WTC11 (cell line): ENCODE measurements at regions not wholly inside any gene's neighbourhood (a gene's known extent, or its start where the extent isn't known, plus 50 kb on each side); places are given as distances from the start of the nearest gene placed in this dataset.

ENCODE experiments used
- ATAC-seq: fragments of 200-7000 bp; cut with Tn5 transposase; 2 replicates; pipeline ENCODE4 v1.10.0; 2021; ENCODE audit warnings: mild to moderate bottlenecking, moderate library complexity
- CTCF ChIA-PET: fragments of 300-600 bp; sonication (Branson Sonifier 250); formaldehyde crosslinking; loops from one replicate; lab custom pipeline; 2021; ENCODE audit warnings: antibody characterized with exemption; lab: Charles Lee
- POLR2A ChIA-PET: fragments of 350-600 bp; sonication (Branson Sonifier 250); formaldehyde crosslinking; loops from one replicate; lab custom pipeline; 2021; ENCODE audit warnings: antibody characterized with exemption; lab: Charles Lee
- DNase-seq: peaks from one replicate; pipeline ENCODE4 v3.0.0; 2021; ENCODE audit warnings: low spot score
- H3K27ac Mint-ChIP-seq: 2 replicates; pipeline ENCODE4 v1.8.0; 2021; ENCODE audit warnings: mixed read lengths
- H3K27me3 Mint-ChIP-seq: 2 replicates; pipeline ENCODE4 v1.8.0; 2021; ENCODE audit warnings: low read depth, mild to moderate bottlenecking, moderate library complexity, mixed read lengths
- H3K36me3 Mint-ChIP-seq: 2 replicates; pipeline ENCODE4 v1.8.0; 2021; ENCODE audit warnings: mixed read lengths
- H3K4me1 Mint-ChIP-seq: 2 replicates; pipeline ENCODE4 v1.8.0; 2022; ENCODE audit warnings: mixed read lengths
- H3K4me3 Mint-ChIP-seq: 2 replicates; pipeline ENCODE4 v1.8.0; 2021; ENCODE audit warnings: mild to moderate bottlenecking, moderate library complexity, mixed read lengths
- H3K9me3 Mint-ChIP-seq: 2 replicates; pipeline ENCODE4 v1.8.0; 2021; ENCODE audit warnings: mixed read lengths
- AR ChIP-seq: fragments of 250-450 bp; sonication (Bioruptor Pico); IDR thresholded peaks from 2 replicates; pipeline ENCODE4 v1.9.0; 2021; ENCODE audit warnings: mild to moderate bottlenecking
- CTCF ChIP-seq: fragments of 200-600 bp; IDR thresholded peaks from 2 replicates; pipeline ENCODE4 v1.8.0; 2022; ENCODE audit warnings: antibody characterized with exemption
- FOXP4 ChIP-seq: sonication (generic); formaldehyde crosslinking; IDR thresholded peaks from 2 replicates; pipeline ENCODE4 v1.8.0; 2022; ENCODE audit warnings: mild to moderate bottlenecking, missing genetic modification reagents
- GTF2I ChIP-seq: fragments of 250-450 bp; sonication (Bioruptor Pico); conservative IDR thresholded peaks from 2 replicates; pipeline ENCODE4 v1.4.0; 2021; ENCODE audit warnings: mild to moderate bottlenecking
- HMGXB4 ChIP-seq: sonication (generic); formaldehyde crosslinking; IDR thresholded peaks from 2 replicates; pipeline ENCODE4 v1.8.1; 2023; ENCODE audit warnings: mild to moderate bottlenecking, moderate library complexity, missing genetic modification reagents
- NR1H2 ChIP-seq: sonication (generic); formaldehyde crosslinking; IDR thresholded peaks from 2 replicates; pipeline ENCODE4 v1.9.0; 2021; ENCODE audit warnings: mild to moderate bottlenecking, moderate library complexity, missing genetic modification reagents
- PRDM15 ChIP-seq: sonication (generic); formaldehyde crosslinking; IDR thresholded peaks from 2 replicates; pipeline ENCODE4 v1.8.0; 2022; ENCODE audit warnings: missing genetic modification reagents
- USF1 ChIP-seq: sonication (generic); formaldehyde crosslinking; IDR thresholded peaks from 2 replicates; pipeline ENCODE4 v1.8.0; 2022; ENCODE audit warnings: mild to moderate bottlenecking, missing genetic modification reagents
- ZNF219 ChIP-seq: sonication (generic); formaldehyde crosslinking; IDR thresholded peaks from 2 replicates; pipeline ENCODE4 v1.8.0; 2023; ENCODE audit warnings: missing genetic modification reagents, mild to moderate bottlenecking, borderline replicate concordance
- ZNF512 ChIP-seq: sonication (generic); formaldehyde crosslinking; IDR thresholded peaks from 2 replicates; pipeline ENCODE4 v1.8.1; 2022; ENCODE audit warnings: missing genetic modification reagents, borderline replicate concordance

GRCh38 chr21:16592381-16592780 lies 862.6 kb downstream of the USP25 start:
- Mint-ChIP-seq H3K4me1 (peaks cover 8% of the 10 kb centered on the region), H3K27ac (no peak overlapping the region), H3K36me3 (peaks cover 3% of the 10 kb centered on the region), H3K9me3 (peaks cover 4% of the 10 kb centered on the region), H3K4me3 (no peak overlapping the region), H3K27me3 (no peaks in the 10 kb centered on the region)
- DNase-seq (no peak), ATAC-seq (no peak)
- no peak for TF ChIP-seq ZNF219
- ChIA-PET CTCF (no interaction called here), POLR2A (no interaction called here)

- H3K27ac Mint-ChIP-seq, result no peak overlapping the region
- CTCF ChIA-PET, result no interaction called here
- no peak for ATAC-seq
Observed at GRCh38 chr21:16594191-16594590, 864.4 kb downstream of the USP25 start.

GRCh38 chr21:16596369-16596768 lies 866.6 kb downstream of the USP25 start:
- ChIA-PET CTCF (no interaction called here), POLR2A (no interaction called here)
- H3K4me1 Mint-ChIP-seq, result peaks cover 8% of the 10 kb centered on the region
- ATAC-seq (no peak), DNase-seq (no peak)
- H3K27me3 Mint-ChIP-seq, result no peaks in the 10 kb centered on the region
- H3K4me3 Mint-ChIP-seq, result no peak overlapping the region
- peaks cover 4% of the 10 kb centered on the region for H3K9me3 Mint-ChIP-seq
- peak overlapping the region; percentile 78; the same call in 1 of the 2 replicates for H3K27ac Mint-ChIP-seq
- H3K36me3 Mint-ChIP-seq, result peaks cover 3% of the 10 kb centered on the region
- TF ChIP-seq HMGXB4 (no peak), USF1 (CRISPR knock-in tag) (no peak), GTF2I (CRISPR knock-in tag) (no peak), CTCF (no peak), NR1H2 (no peak), AR (no peak), PRDM15 (CRISPR knock-in tag) (no peak)

More at GRCh38 chr21:16594191-16594590, 864.4 kb downstream of the USP25 start:
- Mint-ChIP-seq H3K36me3 (peaks cover 3% of the 10 kb centered on the region), H3K27me3 (no peaks in the 10 kb centered on the region), H3K4me1 (peaks cover 8% of the 10 kb centered on the region), H3K4me3 (no peak overlapping the region), H3K9me3 (peaks cover 4% of the 10 kb centered on the region)
- TF ChIP-seq ZNF512 (CRISPR knock-in tag) (no peak), FOXP4 (CRISPR knock-in tag) (no peak), USF1 (CRISPR knock-in tag) (no peak)
- DNase-seq, result no peak
- POLR2A ChIA-PET, result no interaction called here
